ENCODE measurements at regions not wholly inside any gene's neighbourhood (a gene's known extent, or its start where the extent isn't known, plus 50 kb on each side); places are given as distances from the start of the nearest gene placed in this dataset.

DNA sequence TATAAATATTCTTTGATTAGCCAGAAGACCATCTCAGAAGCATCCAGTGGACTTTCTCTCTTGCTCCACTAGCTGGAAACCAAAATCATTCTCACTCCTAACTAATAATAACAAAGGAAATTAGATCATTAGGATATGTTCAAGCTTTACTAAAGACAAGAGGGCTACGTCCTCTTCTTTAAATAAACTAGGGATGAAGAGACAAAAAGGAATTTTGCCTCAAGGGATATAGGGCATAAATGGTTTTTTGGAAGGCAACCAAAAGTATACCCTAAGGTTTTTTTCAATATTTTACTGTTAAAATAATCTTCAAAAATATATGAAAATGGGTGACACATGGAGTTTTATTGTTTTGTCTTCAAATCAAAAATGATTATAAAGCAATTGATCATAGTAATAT, 745.8 kb downstream of the MRPL39 start:
- no peak for ATAC-seq (ENCODE audit: insufficient number of reproducible peaks, low FRiP score, low read depth)
- H3K4me3 ChIP-seq = no peak overlapping the region
- DNase-seq (ENCODE audit: low spot score) = no peak
- TF ChIP-seq, protein P1, sequence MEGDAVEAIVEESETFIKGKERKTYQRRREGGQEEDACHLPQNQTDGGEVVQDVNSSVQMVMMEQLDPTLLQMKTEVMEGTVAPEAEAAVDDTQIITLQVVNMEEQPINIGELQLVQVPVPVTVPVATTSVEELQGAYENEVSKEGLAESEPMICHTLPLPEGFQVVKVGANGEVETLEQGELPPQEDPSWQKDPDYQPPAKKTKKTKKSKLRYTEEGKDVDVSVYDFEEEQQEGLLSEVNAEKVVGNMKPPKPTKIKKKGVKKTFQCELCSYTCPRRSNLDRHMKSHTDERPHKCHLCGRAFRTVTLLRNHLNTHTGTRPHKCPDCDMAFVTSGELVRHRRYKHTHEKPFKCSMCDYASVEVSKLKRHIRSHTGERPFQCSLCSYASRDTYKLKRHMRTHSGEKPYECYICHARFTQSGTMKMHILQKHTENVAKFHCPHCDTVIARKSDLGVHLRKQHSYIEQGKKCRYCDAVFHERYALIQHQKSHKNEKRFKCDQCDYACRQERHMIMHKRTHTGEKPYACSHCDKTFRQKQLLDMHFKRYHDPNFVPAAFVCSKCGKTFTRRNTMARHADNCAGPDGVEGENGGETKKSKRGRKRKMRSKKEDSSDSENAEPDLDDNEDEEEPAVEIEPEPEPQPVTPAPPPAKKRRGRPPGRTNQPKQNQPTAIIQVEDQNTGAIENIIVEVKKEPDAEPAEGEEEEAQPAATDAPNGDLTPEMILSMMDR (IDR thresholded peaks at IDR 0.05) = no peak
- no peaks in the 10 kb centered on the region for H3K4me1 ChIP-seq (ENCODE audit: control insufficient read depth in 1 of 2, low read depth in 2 of 2)
- no peaks in the 10 kb centered on the region for H3K36me3 ChIP-seq
- no peaks in the 10 kb centered on the region for H3K9me3 ChIP-seq
- no peak overlapping the region for H3K27ac ChIP-seq
- no peaks in the 10 kb centered on the region for H3K27me3 ChIP-seq (replicated peaks; ENCODE audit: insufficient read depth)

DNA sequence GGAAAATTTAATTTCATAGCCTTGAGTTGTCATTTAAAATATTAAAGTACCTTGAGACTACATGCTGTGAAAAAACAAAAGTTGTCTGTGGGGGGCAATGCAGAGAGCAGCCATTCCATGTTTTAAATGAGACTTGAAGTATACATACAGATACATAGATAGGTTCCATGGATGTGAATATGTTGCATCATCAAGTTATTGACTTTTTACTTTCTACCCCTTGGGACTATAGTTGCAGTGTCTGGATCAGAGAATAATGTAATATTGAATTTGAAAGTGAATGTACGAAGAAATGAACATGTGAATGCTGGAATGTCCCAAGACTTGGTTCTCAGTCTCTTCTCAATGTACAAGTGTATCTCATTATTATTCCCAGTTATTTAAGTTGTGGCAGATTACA, 751.0 kb downstream of the MRPL39 start:
- H3K4me3 ChIP-seq = no peak overlapping the region
- TF ChIP-seq, protein P1 (IDR thresholded peaks at IDR 0.05) = no peak
- DNase-seq (ENCODE audit: low spot score) (no peak), ATAC-seq (ENCODE audit: insufficient number of reproducible peaks, low FRiP score, low read depth) (no peak)
- no peaks in the 10 kb centered on the region for H3K9me3 ChIP-seq
- H3K27ac ChIP-seq = no peak overlapping the region
- H3K4me1 ChIP-seq (ENCODE audit: control insufficient read depth in 1 of 2, low read depth in 2 of 2) = no peaks in the 10 kb centered on the region
- H3K27me3 ChIP-seq (replicated peaks; ENCODE audit: insufficient read depth) = no peaks in the 10 kb centered on the region
- H3K36me3 ChIP-seq = no peaks in the 10 kb centered on the region

DNA sequence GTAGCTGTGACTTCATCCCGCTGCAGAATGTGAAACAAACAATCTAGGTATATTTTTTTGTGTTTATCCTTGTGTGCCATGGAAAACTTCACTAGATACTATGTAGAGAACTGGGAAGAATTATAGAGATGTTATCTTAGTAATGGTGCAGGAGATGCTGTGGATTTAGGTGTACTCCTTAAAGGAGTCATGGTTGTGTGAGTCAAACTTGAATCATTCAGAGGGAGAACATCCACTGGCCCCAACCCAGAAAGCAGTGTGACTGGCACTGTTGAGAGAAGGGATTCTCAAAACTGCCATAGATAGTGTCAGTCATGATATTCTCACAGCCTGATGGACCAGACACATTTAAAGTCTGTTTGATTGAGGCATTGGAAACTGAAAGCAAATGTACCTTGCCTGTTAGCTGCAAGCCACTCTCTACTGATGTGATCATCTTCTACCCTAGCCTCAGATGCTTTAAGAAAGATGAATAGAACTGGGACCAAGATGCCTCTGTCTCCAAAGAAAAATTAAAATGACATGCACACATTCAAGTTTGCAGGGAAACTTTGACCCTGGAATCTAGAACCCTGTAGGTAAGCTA, 754.6 kb downstream of the MRPL39 start:
- no peak overlapping the region for H3K4me3 ChIP-seq
- DNase-seq (ENCODE audit: low spot score) = no peak
- no peaks in the 10 kb centered on the region for H3K27me3 ChIP-seq (replicated peaks; ENCODE audit: insufficient read depth)
- H3K27ac ChIP-seq = no peak overlapping the region
- H3K9me3 ChIP-seq = no peaks in the 10 kb centered on the region
- TF ChIP-seq, protein P1 (IDR thresholded peaks at IDR 0.05) = no peak
- no peak for ATAC-seq (ENCODE audit: insufficient number of reproducible peaks, low FRiP score, low read depth)
- H3K4me1 ChIP-seq (ENCODE audit: control insufficient read depth in 1 of 2, low read depth in 2 of 2) = no peaks in the 10 kb centered on the region
- no peaks in the 10 kb centered on the region for H3K36me3 ChIP-seq

DNA sequence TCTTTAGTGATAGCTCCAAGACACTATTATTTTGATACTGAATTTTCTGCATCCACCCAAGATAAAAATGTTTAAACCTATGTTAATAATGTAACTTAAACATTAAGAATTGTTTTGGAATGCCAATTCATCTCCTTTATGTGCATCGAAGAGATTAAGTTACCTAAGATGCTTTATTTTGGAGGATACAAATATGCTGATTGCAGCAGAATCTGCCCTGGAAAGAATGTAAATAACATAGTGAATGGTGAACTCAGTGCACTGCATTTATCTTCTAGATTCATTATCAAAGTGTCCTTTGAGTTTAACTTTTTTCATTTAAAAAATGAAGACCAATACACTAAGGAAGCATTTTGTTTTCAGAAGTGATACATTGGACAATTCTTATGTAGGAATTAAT, 757.2 kb downstream of the MRPL39 start:
- Histone ChIP-seq H3K4me3 (no peak overlapping the region), H3K36me3 (no peaks in the 10 kb centered on the region), H3K27ac (no peak overlapping the region), H3K27me3 (replicated peaks; ENCODE audit: insufficient read depth) (no peaks in the 10 kb centered on the region), H3K4me1 (ENCODE audit: control insufficient read depth in 1 of 2, low read depth in 2 of 2) (no peaks in the 10 kb centered on the region), H3K9me3 (no peaks in the 10 kb centered on the region)
- DNase-seq (ENCODE audit: low spot score) = no peak
- ATAC-seq (ENCODE audit: insufficient number of reproducible peaks, low FRiP score, low read depth) = no peak
- TF ChIP-seq, protein P1 (IDR thresholded peaks at IDR 0.05) = no peak

DNA sequence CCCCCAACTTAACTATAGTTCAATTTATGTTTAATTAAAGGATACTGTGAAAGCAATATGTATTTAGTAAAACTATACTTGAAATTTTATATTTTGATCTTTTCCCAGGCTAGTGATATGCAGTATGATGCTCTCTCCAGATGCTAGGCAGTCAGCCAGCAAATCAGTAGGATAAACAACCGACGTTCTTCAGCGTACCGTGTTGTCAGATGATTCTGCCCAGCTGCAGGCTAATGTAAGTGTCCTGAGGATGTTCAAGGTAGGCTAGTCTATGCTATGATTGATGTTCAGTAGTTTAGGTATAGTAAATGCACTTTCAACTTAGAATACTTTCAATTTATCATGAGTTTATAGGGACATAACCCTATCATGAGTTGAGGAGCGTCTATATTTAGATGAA, 762.6 kb downstream of the MRPL39 start:
- ATAC-seq (ENCODE audit: insufficient number of reproducible peaks, low FRiP score, low read depth) = no peak
- no peaks in the 10 kb centered on the region for H3K9me3 ChIP-seq
- no peak for DNase-seq (ENCODE audit: low spot score)
- no peak overlapping the region for H3K4me3 ChIP-seq
- TF ChIP-seq, protein P1 (IDR thresholded peaks at IDR 0.05) = no peak
- no peak overlapping the region for H3K27ac ChIP-seq
- H3K4me1 ChIP-seq (ENCODE audit: control insufficient read depth in 1 of 2, low read depth in 2 of 2) = no peaks in the 10 kb centered on the region
- no peaks in the 10 kb centered on the region for H3K27me3 ChIP-seq (replicated peaks; ENCODE audit: insufficient read depth)
- no peaks in the 10 kb centered on the region for H3K36me3 ChIP-seq
